KBM-7 (cell line): ENCODE measurements at regions not wholly inside any gene's neighbourhood (a gene's known extent, or its start where the extent isn't known, plus 50 kb on each side); places are given as distances from the start of the nearest gene placed in this dataset.

ENCODE experiments used
- DNase-seq: peaks from one replicate; pipeline ENCODE4 v3.0.0-alpha.2; 2015
- in situ Hi-C: fragments of 300-500 bp; cut with MboI; formaldehyde crosslinking; loops from 2 replicates; pipeline ENCODE4 v1.14.3; 2020; ENCODE audit warnings: low sequenced_read_pairs, low pct_unique_long_range_greater_than_20kb, mixed read lengths

- DNase-seq: no peak
- in situ Hi-C loops: no loop called here
These were observed 485.5 kb upstream of the ID2 start for GRCh38 chr2:8196316-8196715.

GRCh38 chr2:8197101-8197500 is 484.8 kb upstream of the ID2 start:
- in situ Hi-C loops: no loop called here
- no peak for DNase-seq

- in situ Hi-C loops: no loop called here
- DNase-seq: no peak
These were observed 484.0 kb upstream of the ID2 start for GRCh38 chr2:8197825-8198224.

DNA sequence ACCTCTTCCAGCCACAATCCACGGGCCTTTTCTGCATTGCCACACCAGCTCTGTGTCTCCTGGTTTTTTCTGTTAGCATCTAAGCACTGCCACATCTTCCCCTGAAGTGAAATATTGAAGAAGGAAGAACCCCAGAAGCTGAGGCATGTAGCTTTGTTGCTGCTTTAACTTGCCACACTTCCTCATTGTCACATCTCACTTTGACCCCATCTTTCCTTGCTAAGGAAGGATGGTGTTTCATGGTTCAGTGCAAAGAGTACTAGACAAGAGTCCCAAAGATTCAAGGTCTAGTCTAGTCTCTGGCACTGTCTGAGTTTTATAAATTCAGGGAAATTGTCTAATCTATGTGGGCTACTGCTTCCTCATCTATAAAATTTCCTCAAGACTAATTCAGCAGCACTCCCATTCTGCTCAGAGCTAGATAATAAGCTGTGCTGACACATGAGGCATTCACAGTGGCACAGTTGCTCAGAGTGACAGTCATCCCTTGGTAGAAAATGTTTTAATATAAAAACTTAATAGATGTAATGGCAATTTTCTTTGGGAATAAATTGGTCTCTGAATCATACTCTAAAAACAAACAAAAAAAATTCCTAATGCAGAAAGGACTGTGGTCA is 483.0 kb upstream of the ID2 start:
- in situ Hi-C loops: no loop called here

DNA sequence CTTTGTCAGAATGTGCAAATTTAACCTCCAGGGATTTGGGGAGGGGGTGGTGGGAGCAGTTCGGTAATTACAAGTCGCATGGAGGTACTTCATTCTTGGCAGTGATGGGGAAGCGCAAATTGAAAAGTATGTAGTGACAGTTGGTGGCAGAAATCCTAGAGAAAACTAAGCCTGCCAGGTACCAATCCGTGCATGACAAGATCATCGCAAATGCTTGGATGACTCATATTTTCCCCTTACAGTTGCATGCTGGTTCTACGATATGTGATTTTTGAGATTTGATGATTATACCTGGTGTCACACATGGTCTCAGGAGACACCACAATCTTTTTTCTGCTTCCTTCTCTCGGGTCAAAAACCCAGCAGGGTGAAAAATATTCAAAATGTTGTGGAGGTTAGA is 479.7 kb upstream of the ID2 start:
- in situ Hi-C loops: no loop called here
- DNase-seq: no peak

More for the DNA sequence above, 483.0 kb upstream of the ID2 start:
- DNase-seq: no peak

DNA sequence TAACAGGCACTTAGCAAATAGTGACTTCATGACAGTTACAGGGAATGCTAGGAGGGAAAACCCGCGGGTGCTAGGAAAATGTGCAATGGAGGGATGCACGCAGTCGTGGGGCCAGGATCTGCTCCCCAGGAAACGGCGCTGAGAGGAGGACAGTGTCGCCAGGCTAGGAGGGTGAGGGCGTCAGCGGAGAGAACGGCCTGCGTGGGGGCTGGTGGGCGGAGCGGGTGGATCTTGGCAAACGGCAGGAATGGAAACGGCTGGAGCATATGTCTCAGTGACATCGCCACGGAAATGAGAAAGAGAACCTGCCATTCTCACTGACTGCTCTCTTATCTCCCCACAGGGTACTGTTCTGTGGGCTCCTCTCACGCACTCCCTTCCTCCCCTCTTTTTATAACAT is 478.5 kb upstream of the ID2 start:
- in situ Hi-C loops: no loop called here
- DNase-seq: peak; percentile 71

- DNase-seq: no peak
- in situ Hi-C loops: no loop called here
These were observed 477.1 kb upstream of the ID2 start for GRCh38 chr2:8204711-8205110.

DNA sequence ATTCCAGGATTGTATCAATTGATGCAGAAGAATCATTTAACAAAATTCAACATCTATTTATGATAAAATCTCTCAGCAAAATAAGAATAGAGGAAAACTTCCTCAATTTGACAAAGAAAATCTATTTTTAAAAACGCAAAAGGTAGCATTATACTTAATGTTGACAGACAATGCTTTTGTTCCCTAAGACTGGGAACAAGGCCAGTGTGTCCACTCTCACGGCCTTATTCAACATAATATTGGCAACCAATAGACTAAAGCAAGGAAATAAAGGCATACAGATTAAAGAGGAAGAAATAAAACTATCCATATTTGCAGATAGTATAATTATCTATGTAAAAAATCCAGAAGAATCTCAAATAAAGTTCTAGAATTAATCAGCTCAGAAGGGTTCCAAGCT is 472.4 kb upstream of the ID2 start:
- no peak for DNase-seq
- in situ Hi-C loops: no loop called here

DNA sequence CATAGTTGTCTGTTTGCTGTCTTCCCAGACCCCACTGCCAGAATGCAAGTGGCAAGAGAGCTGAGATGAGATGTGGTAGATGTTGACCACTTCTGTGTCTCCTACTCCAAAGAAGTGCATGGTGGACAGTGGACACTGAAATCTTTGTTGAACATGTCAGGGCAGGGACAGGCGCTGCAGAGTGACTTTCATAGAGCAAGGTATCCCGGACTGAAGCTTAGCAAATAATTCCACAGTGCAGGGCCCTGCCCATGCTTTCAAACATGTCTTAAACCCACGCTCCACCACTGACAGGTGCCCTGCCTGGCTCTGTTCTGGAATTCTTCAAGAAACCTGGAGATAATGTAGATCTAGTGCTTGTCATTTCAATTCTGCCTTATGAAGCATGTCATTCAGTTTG is 470.5 kb upstream of the ID2 start:
- DNase-seq: no peak
- in situ Hi-C loops: no loop called here

- in situ Hi-C loops: no loop called here
- no peak for DNase-seq
These were observed 469.6 kb upstream of the ID2 start for GRCh38 chr2:8212239-8212638.

DNA sequence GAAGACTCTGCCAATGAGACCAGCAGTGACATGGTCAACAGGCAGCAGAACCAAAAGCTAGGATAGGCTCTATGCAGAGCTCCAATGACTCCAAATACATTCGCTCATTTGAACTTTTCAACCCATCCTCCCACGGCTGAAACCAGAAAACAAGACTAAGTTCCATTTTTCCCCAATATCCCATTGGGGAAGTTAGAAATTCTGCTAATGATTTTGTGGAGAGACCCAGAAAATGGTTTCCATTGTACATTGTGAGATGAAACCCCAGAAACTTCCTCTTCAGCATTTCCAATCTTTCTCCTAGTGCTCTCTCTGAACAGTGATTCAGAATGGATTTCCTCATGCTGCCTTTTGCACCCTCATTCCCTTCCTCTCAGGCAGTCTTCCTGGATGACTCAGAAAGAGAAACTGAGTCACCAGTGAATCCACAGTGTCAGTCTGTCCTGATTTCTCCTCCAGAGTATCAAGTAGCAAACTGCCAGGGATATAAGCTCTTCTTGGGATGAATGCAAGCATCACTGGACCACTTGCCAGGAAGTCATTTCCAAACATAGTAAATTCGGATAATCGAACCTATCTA is 467.7 kb upstream of the ID2 start:
- no peak for DNase-seq
- in situ Hi-C loops: no loop called here

DNA sequence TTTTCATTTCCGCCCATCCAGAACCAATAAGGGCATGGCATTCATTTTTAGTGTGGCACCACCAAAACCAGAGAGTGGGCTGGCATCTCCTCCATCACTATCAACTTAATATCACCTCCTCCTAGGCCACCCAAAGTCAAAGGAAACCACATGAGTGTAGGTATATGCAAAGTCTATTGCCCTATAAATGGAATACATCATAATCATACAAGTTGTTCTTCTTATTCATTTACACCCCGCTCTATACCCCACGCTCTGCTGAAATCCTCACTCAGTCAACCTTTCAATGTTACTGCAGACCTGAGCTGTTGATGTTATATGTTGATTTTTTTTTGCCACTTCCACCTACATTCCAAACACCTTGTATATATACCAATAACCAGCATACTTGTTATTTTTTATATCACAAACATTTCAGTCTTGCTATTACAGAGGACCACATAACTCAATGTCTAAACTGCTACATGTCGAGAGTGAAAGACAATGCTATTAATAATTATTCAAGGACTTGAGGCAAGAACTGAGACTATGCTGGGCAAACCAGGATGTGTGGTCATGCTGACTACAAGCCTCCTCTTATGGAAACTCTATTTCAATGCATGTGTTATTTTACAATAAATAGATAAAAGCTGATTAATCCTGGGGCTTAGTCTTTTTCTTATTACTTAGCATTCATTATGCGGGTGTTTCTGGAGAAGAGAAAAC is 466.5 kb upstream of the ID2 start:
- in situ Hi-C loops: no loop called here
- no peak for DNase-seq

DNA sequence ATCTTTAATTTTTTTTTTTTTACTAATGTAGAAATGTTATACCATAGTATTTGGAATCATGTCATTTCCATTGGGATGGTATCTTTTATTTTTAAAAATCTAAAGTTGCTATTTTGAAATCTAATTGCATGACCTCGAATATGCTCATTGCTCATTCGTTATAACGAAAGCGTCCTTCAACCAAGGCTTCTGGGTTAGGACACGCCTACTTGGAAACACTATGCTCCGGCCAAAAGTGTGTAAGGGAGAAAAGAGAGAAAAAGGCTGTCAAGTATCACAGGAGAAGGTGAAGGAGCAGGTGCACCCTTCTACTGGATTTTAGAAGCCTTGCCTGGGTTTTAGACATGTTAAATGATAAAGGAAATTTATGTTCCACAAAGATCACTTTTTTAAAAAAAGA is 465.9 kb upstream of the ID2 start:
- no peak for DNase-seq

DNA sequence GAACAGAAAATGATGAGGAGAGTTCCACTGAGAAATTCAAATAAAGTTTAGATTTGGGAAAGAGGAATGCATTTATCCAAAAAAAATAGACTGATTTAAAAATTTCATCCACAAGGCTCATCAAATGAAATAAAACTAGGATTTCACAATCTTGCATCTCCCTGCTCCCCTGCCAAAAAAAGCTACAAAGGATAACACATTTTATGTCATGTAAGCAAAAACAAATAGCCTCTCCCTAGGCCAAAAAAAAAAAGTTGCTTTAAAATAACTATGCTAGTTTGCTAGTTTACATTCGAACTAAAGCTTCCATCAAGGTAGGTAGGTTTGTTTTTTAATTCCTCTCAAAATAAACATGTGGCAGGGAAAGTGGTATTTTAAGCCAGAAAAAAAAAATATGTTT is 465.5 kb upstream of the ID2 start:
- no peak for DNase-seq
- in situ Hi-C loops: no loop called here

More for the DNA sequence above, 465.9 kb upstream of the ID2 start:
- in situ Hi-C loops: no loop called here

DNA sequence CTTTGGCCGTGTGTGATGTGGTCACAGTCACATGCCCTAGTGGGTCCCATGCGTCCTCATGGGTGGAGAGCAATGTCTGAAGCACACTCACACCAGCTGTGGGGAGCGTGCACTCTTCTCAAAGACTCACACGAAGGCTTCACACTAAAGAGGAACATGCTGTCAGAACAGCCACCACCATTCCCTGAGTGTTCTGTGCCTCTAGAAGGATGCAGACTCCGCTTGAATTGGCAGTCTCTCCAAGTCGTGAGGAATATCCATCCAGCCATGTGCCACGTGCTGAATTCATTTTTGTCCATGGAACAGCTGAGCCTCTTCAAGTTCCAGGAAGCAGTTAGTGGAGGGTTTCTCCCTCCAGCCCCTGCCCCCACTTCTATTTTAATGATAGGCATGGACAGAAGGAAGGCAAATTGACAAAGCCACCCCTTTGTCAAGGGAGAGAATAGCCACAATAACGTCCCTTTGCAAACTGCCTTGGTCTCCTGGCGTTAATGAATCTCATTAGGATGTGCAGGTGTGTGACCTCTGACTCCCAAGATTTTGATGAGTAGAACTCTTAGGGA is 464.3 kb upstream of the ID2 start:
- no peak for DNase-seq
- in situ Hi-C loops: no loop called here

DNA sequence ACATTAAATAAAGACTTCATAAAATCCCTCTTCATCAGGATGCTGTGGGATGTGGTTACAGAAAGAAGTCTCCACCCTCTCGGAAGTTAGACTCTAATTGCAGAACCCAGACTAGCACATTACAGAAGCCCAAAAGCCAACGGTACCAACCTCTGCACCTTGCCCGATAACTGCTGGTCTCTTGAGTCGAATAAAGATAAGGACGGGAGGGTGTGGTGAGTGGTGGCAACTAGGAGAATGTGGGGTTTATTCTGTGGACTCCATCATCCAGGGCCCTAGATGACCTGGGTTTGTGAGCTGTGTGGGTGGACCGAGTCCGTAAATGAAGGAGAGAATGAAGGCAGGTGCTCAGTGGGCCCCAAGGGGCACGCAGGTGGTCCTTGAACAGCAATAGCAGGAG is 462.8 kb upstream of the ID2 start:
- DNase-seq: no peak
- in situ Hi-C loops: no loop called here

DNA sequence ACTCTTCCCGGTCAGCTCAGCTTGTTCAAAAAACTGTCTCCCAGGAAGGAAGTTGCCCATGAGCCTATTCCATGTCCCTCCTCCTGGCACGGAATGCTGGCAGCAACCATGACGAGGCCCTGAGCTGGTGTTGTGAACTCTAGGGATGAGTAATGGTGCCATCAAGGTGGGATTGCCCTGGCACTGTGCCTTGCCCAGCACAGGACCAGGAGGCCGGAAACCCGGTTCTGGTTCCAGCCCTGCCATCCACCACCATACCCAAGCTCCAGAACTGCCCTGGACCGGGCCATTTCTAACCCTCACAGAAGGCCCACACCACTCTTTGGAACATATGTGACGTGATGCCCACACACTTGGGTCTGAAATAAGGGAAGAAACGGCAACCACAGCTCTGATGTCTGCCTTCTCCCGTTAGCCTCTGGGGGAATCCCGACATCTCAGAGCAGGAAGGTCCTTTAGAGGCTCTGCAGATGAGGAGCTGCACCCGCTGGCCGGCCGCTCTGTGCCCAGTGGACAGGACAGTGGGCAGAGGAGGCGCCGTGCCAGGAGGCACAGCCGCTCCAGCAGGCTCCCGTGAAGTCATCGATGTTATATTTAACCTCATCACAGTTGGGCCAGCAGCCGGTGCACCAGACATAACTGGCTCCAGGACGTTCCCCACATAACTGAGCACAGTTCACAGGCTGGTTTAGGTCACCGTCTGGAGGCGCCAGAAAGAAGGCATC is 462.1 kb upstream of the ID2 start:
- in situ Hi-C loops: no loop called here

DNA sequence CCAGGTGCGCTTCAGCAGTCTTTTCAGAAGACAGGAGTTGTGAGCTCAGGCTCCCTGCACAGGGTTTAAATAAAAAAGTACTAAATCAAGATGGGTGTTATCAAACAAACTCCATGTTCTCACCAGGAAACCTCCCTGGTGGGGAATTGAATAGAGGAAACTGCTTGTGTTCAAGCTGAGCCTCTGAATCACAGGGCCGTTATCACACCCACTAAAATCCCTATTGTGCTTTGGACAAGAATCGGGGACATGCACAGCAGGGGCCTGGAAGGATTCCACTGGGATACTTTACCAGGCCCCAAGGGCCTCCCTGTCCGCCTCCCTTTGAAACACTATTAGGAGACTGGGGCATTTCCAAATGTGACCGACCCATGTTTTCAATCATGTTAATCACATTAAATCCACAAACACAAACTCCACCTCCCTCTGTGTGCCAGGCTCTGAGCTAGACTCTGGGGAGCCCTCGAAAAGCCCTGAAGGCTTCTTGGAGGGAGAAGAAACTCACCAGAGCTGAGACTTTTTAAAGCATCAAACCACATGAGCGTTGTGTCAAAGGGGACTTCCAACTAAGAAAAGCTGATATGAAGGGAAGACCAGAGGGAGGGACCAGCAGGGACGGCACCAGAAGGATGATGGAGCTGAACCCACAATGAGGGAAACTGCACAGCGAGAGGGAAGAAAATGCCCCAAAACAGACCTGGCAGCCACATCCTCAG is 458.7 kb upstream of the ID2 start:
- no peak for DNase-seq
- in situ Hi-C loops: no loop called here

More for the DNA sequence above, 462.1 kb upstream of the ID2 start:
- DNase-seq: no peak

DNA sequence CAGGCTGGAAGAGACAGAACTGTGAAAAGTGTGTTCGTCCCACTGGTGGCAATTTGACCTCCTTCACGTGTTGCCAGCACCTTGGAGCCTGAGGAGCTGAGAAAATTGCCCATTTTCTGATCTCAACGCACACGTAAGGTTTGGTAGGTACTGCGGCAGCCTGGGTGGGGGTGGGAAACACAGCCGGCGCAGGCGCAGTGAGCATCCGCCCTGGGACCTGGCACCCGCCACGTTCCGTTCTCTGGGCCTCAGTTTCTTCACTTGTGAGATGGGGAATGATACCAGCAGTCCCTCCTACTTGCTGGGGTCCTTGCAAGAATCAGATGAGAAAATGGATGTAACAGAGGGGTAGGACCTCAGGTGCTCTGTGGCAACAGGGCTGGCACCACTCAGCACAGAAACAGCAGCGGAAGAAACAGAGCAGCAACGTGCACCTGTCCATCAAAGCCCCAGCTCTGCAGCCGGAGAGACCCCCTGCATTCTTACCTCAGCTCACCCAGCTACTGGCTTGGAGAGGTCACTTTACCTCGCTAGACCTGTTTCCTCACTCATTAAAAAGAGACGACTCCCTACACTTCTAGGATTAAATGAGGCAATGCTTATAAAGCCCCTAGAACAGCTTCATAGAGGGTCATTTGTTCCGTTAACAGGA is 458.0 kb upstream of the ID2 start:
- in situ Hi-C loops: no loop called here
- no peak for DNase-seq
